GM23338 (cell line): ENCODE measurements at regions not wholly inside any gene's neighbourhood (a gene's known extent, or its start where the extent isn't known, plus 50 kb on each side); places are given as distances from the start of the nearest gene placed in this dataset.
"Not testable (repeated sequence)": the region's sequence is repeated elsewhere in the genome, so short reads cannot be mapped to it uniquely, and the experiment has no call there.

Experiments used
- ATAC-seq: fragments of 200-7000 bp; cut with Tn5 transposase; 3 replicates; pipeline ENCODE4 v1.9.1; 2020
- DNase-seq: peaks from one replicate; pipeline ENCODE4 v3.0.0-alpha.2; 2015; ENCODE audit warnings: low spot score
- H2AFZ ChIP-seq: fragments of 200-600 bp; sonication (generic); 2 replicates; pipeline ENCODE4 v1.8.0; 2016; ENCODE audit warnings: antibody characterized with exemption, mild to moderate bottlenecking, moderate library complexity
- H3F3A ChIP-seq: fragments of 200-600 bp; sonication (generic); replicated peaks from 2 replicates; pipeline ENCODE4 v1.8.0; 2017; ENCODE audit warnings: antibody characterized with exemption, mixed run types, low read depth
- H3K27ac ChIP-seq: fragments of 200-600 bp; sonication (generic); 2 replicates; pipeline ENCODE4 v1.6.1; 2016; ENCODE audit warnings: low read depth
- H3K27me3 ChIP-seq: fragments of 200-600 bp; sonication (generic); 2 replicates; pipeline ENCODE4 v1.8.0; 2016; ENCODE audit warnings: mild to moderate bottlenecking, mixed run types, moderate library complexity; ENCODE audit not compliant: insufficient read depth
- H3K36me3 ChIP-seq: fragments of 200-600 bp; sonication (generic); 2 replicates; pipeline ENCODE4 v1.8.0; 2016; ENCODE audit warnings: mild to moderate bottlenecking; ENCODE audit not compliant: insufficient read depth
- H3K4me1 ChIP-seq: fragments of 200-600 bp; sonication (generic); 2 replicates; pipeline ENCODE4 v1.8.0; 2016; ENCODE audit warnings: mild to moderate bottlenecking, moderate library complexity; ENCODE audit not compliant: insufficient read depth
- H3K4me2 ChIP-seq: fragments of 200-600 bp; sonication (generic); 2 replicates; pipeline ENCODE4 v1.7.1; 2017; ENCODE audit warnings: mixed run types
- H3K4me3 ChIP-seq: fragments of 200-600 bp; sonication (generic); 2 replicates; pipeline ENCODE4 v1.6.1; 2016; ENCODE audit warnings: mixed run types
- H3K79me2 ChIP-seq: fragments of 200-600 bp; sonication (generic); replicated peaks from 2 replicates; pipeline ENCODE4 v1.8.0; 2017; ENCODE audit warnings: mild to moderate bottlenecking; ENCODE audit not compliant: insufficient read depth
- H3K9me2 ChIP-seq: fragments of 200-600 bp; sonication (generic); 2 replicates; pipeline ENCODE4 v1.8.0; 2017; ENCODE audit not compliant: insufficient read depth
- H4K20me1 ChIP-seq: fragments of 200-600 bp; sonication (generic); replicated peaks from 2 replicates; pipeline ENCODE4 v1.8.0; 2017; ENCODE audit warnings: mild to moderate bottlenecking; ENCODE audit not compliant: insufficient read depth
- H3K27ac Mint-ChIP-seq: 2 replicates; pipeline ENCODE4 v1.8.0; 2020; ENCODE audit warnings: inconsistent platforms, mild to moderate bottlenecking, moderate library complexity, mixed read lengths
- H3K27me3 Mint-ChIP-seq: 3 replicates; pipeline ENCODE4 v1.8.0; 2022; ENCODE audit warnings: low read depth, mild to moderate bottlenecking, moderate library complexity, mixed read lengths, inconsistent platforms; ENCODE audit not compliant: insufficient read depth, poor library complexity
- H3K36me3 Mint-ChIP-seq: 3 replicates; pipeline ENCODE4 v1.8.0; 2021; ENCODE audit warnings: low read depth, mild to moderate bottlenecking, inconsistent platforms, moderate library complexity, mixed read lengths
- H3K4me1 Mint-ChIP-seq: 3 replicates; pipeline ENCODE4 v1.8.0; 2020; ENCODE audit warnings: mild to moderate bottlenecking, inconsistent platforms, mixed read lengths
- H3K4me3 Mint-ChIP-seq: 3 replicates; pipeline ENCODE4 v1.8.0; 2021; ENCODE audit warnings: moderate library complexity, mild to moderate bottlenecking, inconsistent platforms, mixed read lengths
- H3K9me3 Mint-ChIP-seq: 3 replicates; pipeline ENCODE4 v1.8.0; 2020; ENCODE audit warnings: moderate library complexity, mild to moderate bottlenecking, inconsistent platforms, mixed read lengths
- POLR2AphosphoS5 ChIP-seq: IDR thresholded peaks from 2 replicates; pipeline ENCODE4 v1.6.1; 2016; ENCODE audit warnings: antibody characterized with exemption, low read depth
- STAT1 ChIP-seq: IDR thresholded peaks from one replicate; pipeline ENCODE4 v1.6.1; 2016; ENCODE audit warnings: antibody characterized with exemption; ENCODE audit not compliant: unreplicated experiment
- ZNF114 ChIP-seq: fragments of 250-450 bp; sonication (Bioruptor Pico); IDR thresholded peaks from 2 replicates; pipeline ENCODE4 v1.5.0; 2020; ENCODE audit warnings: mild to moderate bottlenecking, moderate library complexity
- TF ChIP-seq, protein P1 (sequence below): fragments of 250-450 bp; sonication (Bioruptor Pico); IDR thresholded peaks from 2 replicates; pipeline ENCODE4 v1.5.0; 2020; ENCODE audit warnings: mild to moderate bottlenecking, moderate library complexity

- TF ChIP-seq, protein P1, sequence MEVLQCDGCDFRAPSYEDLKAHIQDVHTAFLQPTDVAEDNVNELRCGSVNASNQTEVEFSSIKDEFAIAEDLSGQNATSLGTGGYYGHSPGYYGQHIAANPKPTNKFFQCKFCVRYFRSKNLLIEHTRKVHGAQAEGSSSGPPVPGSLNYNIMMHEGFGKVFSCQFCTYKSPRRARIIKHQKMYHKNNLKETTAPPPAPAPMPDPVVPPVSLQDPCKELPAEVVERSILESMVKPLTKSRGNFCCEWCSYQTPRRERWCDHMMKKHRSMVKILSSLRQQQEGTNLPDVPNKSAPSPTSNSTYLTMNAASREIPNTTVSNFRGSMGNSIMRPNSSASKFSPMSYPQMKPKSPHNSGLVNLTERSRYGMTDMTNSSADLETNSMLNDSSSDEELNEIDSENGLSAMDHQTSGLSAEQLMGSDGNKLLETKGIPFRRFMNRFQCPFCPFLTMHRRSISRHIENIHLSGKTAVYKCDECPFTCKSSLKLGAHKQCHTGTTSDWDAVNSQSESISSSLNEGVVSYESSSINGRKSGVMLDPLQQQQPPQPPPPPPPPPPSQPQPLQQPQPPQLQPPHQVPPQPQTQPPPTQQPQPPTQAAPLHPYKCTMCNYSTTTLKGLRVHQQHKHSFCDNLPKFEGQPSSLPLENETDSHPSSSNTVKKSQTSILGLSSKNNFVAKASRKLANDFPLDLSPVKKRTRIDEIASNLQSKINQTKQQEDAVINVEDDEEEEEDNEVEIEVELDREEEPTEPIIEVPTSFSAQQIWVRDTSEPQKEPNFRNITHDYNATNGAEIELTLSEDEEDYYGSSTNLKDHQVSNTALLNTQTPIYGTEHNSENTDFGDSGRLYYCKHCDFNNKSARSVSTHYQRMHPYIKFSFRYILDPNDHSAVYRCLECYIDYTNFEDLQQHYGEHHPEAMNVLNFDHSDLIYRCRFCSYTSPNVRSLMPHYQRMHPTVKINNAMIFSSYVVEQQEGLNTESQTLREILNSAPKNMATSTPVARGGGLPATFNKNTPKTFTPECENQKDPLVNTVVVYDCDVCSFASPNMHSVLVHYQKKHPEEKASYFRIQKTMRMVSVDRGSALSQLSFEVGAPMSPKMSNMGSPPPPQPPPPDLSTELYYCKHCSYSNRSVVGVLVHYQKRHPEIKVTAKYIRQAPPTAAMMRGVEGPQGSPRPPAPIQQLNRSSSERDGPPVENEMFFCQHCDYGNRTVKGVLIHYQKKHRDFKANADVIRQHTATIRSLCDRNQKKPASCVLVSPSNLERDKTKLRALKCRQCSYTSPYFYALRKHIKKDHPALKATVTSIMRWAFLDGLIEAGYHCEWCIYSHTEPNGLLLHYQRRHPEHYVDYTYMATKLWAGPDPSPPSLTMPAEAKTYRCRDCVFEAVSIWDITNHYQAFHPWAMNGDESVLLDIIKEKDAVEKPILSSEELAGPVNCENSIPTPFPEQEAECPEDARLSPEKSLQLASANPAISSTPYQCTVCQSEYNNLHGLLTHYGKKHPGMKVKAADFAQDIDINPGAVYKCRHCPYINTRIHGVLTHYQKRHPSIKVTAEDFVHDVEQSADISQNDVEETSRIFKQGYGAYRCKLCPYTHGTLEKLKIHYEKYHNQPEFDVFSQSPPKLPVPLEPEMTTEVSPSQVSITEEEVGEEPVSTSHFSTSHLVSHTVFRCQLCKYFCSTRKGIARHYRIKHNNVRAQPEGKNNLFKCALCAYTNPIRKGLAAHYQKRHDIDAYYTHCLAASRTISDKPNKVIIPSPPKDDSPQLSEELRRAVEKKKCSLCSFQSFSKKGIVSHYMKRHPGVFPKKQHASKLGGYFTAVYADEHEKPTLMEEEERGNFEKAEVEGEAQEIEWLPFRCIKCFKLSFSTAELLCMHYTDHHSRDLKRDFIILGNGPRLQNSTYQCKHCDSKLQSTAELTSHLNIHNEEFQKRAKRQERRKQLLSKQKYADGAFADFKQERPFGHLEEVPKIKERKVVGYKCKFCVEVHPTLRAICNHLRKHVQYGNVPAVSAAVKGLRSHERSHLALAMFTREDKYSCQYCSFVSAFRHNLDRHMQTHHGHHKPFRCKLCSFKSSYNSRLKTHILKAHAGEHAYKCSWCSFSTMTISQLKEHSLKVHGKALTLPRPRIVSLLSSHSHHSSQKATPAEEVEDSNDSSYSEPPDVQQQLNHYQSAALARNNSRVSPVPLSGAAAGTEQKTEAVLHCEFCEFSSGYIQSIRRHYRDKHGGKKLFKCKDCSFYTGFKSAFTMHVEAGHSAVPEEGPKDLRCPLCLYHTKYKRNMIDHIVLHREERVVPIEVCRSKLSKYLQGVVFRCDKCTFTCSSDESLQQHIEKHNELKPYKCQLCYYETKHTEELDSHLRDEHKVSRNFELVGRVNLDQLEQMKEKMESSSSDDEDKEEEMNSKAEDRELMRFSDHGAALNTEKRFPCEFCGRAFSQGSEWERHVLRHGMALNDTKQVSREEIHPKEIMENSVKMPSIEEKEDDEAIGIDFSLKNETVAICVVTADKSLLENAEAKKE (CRISPR knock-in tag), result no peak
Measured at GRCh38 chr1:185517808-185518419, 200.9 kb upstream of the IVNS1ABP start (continued).

DNA sequence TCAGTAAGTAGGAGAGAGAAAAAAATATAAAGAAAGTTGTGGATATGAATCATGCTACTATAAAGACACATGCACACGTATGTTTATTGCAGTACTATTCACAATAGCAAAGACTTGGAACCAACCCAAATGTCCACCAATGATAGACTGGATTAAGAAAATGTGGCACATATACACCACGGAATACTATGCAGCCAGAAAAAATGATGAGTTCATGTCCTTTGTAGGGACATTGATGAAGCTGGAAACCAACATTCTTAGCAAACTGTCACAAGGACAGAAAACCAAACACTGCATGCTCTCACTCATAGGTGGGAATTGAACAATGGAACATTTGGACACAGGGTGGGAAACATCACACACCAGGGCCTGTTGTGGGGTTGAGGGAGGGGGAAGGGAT lies 200.3 kb upstream of the IVNS1ABP start:
- H3F3A ChIP-seq, H3K4me3 ChIP-seq, H4K20me1 ChIP-seq, H3K4me2 ChIP-seq, H3K27ac ChIP-seq, ATAC-seq, H3K4me1 Mint-ChIP-seq, H3K27me3 ChIP-seq, DNase-seq, H3K27me3 Mint-ChIP-seq, H3K4me1 ChIP-seq, H3K27ac Mint-ChIP-seq, H3K4me3 Mint-ChIP-seq, H2AFZ ChIP-seq, H3K9me2 ChIP-seq, H3K79me2 ChIP-seq: not testable (repeated sequence)
- peaks cover 15% of the 10 kb centered on the region; the same call in 1 of the 2 replicates for H3K36me3 ChIP-seq
- Mint-ChIP-seq H3K36me3 (peaks cover 34% of the 10 kb centered on the region), H3K9me3 (peaks cover 53% of the 10 kb centered on the region)

- Mint-ChIP-seq H3K27ac (no peak overlapping the region), H3K36me3 (peaks cover 30% of the 10 kb centered on the region), H3K27me3 (no peaks in the 10 kb centered on the region), H3K9me3 (peaks cover 46% of the 10 kb centered on the region), H3K4me3 (no peak overlapping the region), H3K4me1 (no peaks in the 10 kb centered on the region)
- ATAC-seq, result no peak
- no peak for DNase-seq
- H3K27me3 ChIP-seq, result no peaks in the 10 kb centered on the region
- H3K27ac ChIP-seq, result no peak overlapping the region
- no peak overlapping the region for H3K4me3 ChIP-seq
- H3F3A ChIP-seq, result no peaks in the 10 kb centered on the region
- H3K36me3 ChIP-seq, result peaks cover 15% of the 10 kb centered on the region; the same call in 1 of the 2 replicates
- no peak overlapping the region for H2AFZ ChIP-seq
- no peaks in the 10 kb centered on the region for H3K79me2 ChIP-seq
- H3K4me2 ChIP-seq, result no peak overlapping the region
- no peaks in the 10 kb centered on the region for H3K9me2 ChIP-seq
- no peaks in the 10 kb centered on the region for H3K4me1 ChIP-seq
- no peaks in the 10 kb centered on the region for H4K20me1 ChIP-seq
- TF ChIP-seq ZNF114 (CRISPR knock-in tag) (no peak), STAT1 (no peak), POLR2AphosphoS5 (no peak)
- TF ChIP-seq, protein P1 (CRISPR knock-in tag), result no peak
Measured at GRCh38 chr1:185515696-185516095, 198.7 kb upstream of the IVNS1ABP start.
